Body of pancreas (tissue), 4 donors: ENCODE measurements at regions not wholly inside any gene's neighbourhood (a gene's known extent, or its start where the extent isn't known, plus 50 kb on each side); places are given as distances from the start of the nearest gene placed in this dataset.
"Not testable (repeated sequence)": the region's sequence is repeated elsewhere in the genome, so short reads cannot be mapped to it uniquely, and the experiment has no call there.

Source experiments
- CTCF ChIP-seq, 7 experiments: fragments of 450-650 bp in 4 of 7; fragments of 200-600 bp in 3 of 7; sonication (generic) in 3 of 7; IDR thresholded peaks; one replicate each; pipeline ENCODE4 v1.5.1; 2016 to 2019; ENCODE audit warnings: antibody characterized with exemption in 7 of 7
- POLR2A ChIP-seq, 3 donors: fragments of 450-650 bp; IDR thresholded peaks; one replicate each; pipeline ENCODE4 v1.6.1; 2016; ENCODE audit warnings: antibody characterized with exemption in 3 of 3, mild to moderate bottlenecking in 2 of 3

GRCh38 chr7:73176813-73177212 lies 91.0 kb upstream of the SPDYE9 start:
- not testable (repeated sequence) for TF ChIP-seq CTCF, POLR2A (IDR thresholded peaks at IDR 0.05)
